NT2/D1 (cell line): ENCODE measurements at regions not wholly inside any gene's neighbourhood (a gene's known extent, or its start where the extent isn't known, plus 50 kb on each side); places are given as distances from the start of the nearest gene placed in this dataset.
"Not testable (repeated sequence)": the region's sequence is repeated elsewhere in the genome, so short reads cannot be mapped to it uniquely, and the experiment has no call there.

Source experiments
- DNase-seq: peaks from one replicate; pipeline ENCODE4 v3.0.0-alpha.2; 2011; ENCODE audit warnings: low read depth, low spot score
- H3K27me3 ChIP-seq: 2 replicates; pipeline ENCODE4 v1.6.0; 2011; ENCODE audit warnings: mild to moderate bottlenecking; ENCODE audit not compliant: insufficient read length, insufficient read depth
- H3K36me3 ChIP-seq: 2 replicates; pipeline ENCODE4 v1.6.1; 2011; ENCODE audit warnings: mild to moderate bottlenecking, low read length, mixed read lengths; ENCODE audit not compliant: insufficient read depth, insufficient read length
- H3K4me1 ChIP-seq: 2 replicates; pipeline ENCODE4 v1.5.1; 2011; ENCODE audit not compliant: insufficient read depth, insufficient read length
- H3K4me3 ChIP-seq: 2 replicates; pipeline ENCODE4 v1.5.1; 2011; ENCODE audit warnings: low read depth; ENCODE audit not compliant: insufficient read length
- H3K9ac ChIP-seq: 2 replicates; pipeline ENCODE4 v1.6.0; 2011; ENCODE audit warnings: low read depth; ENCODE audit not compliant: insufficient read length
- H3K9me3 ChIP-seq: 2 replicates; pipeline ENCODE4 v1.5.1; 2011; ENCODE audit warnings: mild to moderate bottlenecking, low read length; ENCODE audit not compliant: insufficient read depth
- SUZ12 ChIP-seq: IDR thresholded peaks from 2 replicates; pipeline ENCODE4 v1.6.1; 2011; ENCODE audit not compliant: insufficient read length, insufficient read depth; ENCODE audit errors: extremely low read depth
- YY1 ChIP-seq: IDR thresholded peaks from 2 replicates; pipeline ENCODE4 v1.6.1; 2011; ENCODE audit not compliant: insufficient read length, insufficient read depth
- ZNF274 ChIP-seq: IDR thresholded peaks from 2 replicates; pipeline ENCODE4 v1.6.1; 2011; ENCODE audit warnings: mild to moderate bottlenecking, low read depth, low read length

- Histone ChIP-seq H3K9me3 (no peaks in the 10 kb centered on the region), H3K36me3 (no peaks in the 10 kb centered on the region), H3K9ac (no peak overlapping the region), H3K4me3 (no peak overlapping the region), H3K4me1 (no peaks in the 10 kb centered on the region), H3K27me3 (no peaks in the 10 kb centered on the region)
- no peak for TF ChIP-seq ZNF274
- TF ChIP-seq SUZ12 = no peak
- no peak for TF ChIP-seq YY1
- no peak for DNase-seq
These were observed 221.6 kb downstream of the NR2F1-AS1 start for GRCh38 chr5:93359296-93359959.

GRCh38 chr5:93358176-93358575, 222.8 kb downstream of the NR2F1-AS1 start:
- TF ChIP-seq SUZ12 (no peak), YY1 (no peak), ZNF274 (no peak)
- Histone ChIP-seq H3K4me3 (no peak overlapping the region), H3K4me1 (no peaks in the 10 kb centered on the region), H3K36me3 (no peaks in the 10 kb centered on the region), H3K9ac (no peak overlapping the region), H3K9me3 (no peaks in the 10 kb centered on the region), H3K27me3 (no peaks in the 10 kb centered on the region)
- DNase-seq = no peak

DNA sequence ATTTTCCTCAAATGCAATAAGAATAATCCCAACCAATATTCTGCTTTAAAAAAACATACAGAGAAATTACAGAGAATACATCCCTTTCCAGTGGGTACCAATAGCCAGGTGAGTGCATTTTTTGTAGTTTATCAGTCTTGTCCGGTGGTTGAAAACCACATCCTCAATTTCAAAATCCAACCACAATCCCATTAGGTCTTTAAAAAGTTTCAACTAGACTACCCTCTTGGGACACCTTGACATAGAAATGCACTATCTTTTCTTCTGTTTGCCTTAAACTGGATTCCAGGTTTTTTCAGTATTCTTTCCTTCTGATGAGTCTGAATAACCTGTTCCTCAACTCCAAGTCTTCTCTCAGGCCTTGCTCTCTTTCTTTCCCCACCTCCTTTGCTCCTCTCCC, 223.3 kb downstream of the NR2F1-AS1 start:
- TF ChIP-seq ZNF274 = no peak
- no peak for TF ChIP-seq YY1
- TF ChIP-seq SUZ12 = no peak
- Histone ChIP-seq H3K36me3 (no peaks in the 10 kb centered on the region), H3K9me3 (no peaks in the 10 kb centered on the region), H3K9ac (no peak overlapping the region), H3K27me3 (no peaks in the 10 kb centered on the region), H3K4me3 (no peak overlapping the region), H3K4me1 (no peaks in the 10 kb centered on the region)
- no peak for DNase-seq

DNA sequence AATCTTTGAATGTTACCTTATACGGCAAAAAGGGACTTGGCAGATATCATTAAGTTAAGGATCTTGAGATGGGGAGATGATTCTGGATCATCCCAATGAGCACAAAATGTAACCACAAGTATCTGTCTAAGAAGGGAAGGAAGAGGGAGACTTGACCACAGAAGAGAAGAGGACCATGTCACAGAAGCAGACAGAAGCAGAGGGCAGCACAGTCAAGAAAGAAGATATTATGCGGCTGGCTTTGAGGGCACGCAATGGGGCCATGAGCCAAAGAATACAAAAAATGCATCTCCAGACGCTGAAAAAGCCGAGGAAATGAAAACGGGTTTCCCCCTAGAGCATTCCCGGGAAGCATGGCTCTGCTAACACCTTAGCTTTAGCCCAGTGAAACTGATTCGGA, 225.3 kb downstream of the NR2F1-AS1 start:
- no peaks in the 10 kb centered on the region for H3K27me3 ChIP-seq
- H3K9ac ChIP-seq = no peak overlapping the region
- DNase-seq = no peak
- H3K36me3 ChIP-seq = no peaks in the 10 kb centered on the region
- H3K4me1 ChIP-seq = no peaks in the 10 kb centered on the region
- TF ChIP-seq YY1 (no peak), SUZ12 (no peak), ZNF274 (no peak)
- H3K9me3 ChIP-seq = no peaks in the 10 kb centered on the region
- H3K4me3 ChIP-seq = no peak overlapping the region

GRCh38 chr5:93352186-93352585, 228.8 kb downstream of the NR2F1-AS1 start:
- Histone ChIP-seq H3K9me3 (no peaks in the 10 kb centered on the region), H3K4me1 (no peaks in the 10 kb centered on the region), H3K9ac (no peak overlapping the region), H3K36me3 (no peaks in the 10 kb centered on the region), H3K27me3 (no peaks in the 10 kb centered on the region), H3K4me3 (no peak overlapping the region)
- no peak for TF ChIP-seq ZNF274
- no peak for TF ChIP-seq SUZ12
- TF ChIP-seq YY1 = no peak
- DNase-seq = no peak

DNA sequence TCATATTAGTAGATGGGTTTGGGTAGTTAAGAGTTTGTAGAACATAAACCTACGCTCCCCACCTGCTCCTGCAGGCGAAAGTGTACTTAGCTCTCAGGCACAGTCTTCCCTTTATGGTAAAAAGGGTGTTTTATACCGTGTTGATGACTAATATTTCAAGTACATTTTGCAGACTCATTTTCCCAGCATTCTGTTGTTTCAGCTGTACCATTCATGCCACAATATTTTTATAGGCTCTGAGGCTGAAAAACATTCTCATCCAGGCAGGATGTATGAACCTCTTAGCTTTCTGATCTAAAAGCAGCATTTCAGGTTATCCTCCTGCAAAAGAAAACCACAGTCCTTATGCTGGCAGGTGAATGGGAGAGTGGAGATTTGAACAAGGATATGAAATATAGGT, 231.4 kb downstream of the NR2F1-AS1 start:
- Histone ChIP-seq H3K36me3 (no peaks in the 10 kb centered on the region), H3K27me3 (no peaks in the 10 kb centered on the region), H3K9ac (no peak overlapping the region), H3K9me3 (no peaks in the 10 kb centered on the region), H3K4me3 (no peak overlapping the region), H3K4me1 (no peaks in the 10 kb centered on the region)
- no peak for DNase-seq
- no peak for TF ChIP-seq ZNF274
- TF ChIP-seq YY1 = no peak
- TF ChIP-seq SUZ12 = no peak

DNA sequence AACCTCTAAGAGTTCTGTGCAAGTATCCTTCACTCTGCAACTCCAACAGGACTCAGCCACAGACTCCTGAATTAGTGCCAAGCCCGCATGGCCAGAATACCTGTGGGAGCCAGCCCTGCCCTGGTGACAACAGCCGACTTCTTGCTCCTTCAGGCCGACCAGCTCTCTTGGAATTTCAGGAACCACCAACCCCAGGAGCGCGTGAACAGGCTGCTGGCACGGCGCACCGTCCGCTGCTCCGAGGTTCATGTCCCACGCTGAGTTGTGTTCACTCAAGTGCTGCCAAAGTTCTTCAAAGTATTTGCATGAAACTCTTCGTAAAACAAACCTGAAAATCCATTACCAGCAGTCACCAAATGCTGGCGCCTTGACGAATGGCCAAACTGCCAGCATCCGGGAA, 232.8 kb downstream of the NR2F1-AS1 start:
- TF ChIP-seq SUZ12 (no peak), ZNF274 (no peak), YY1 (no peak)

DNA sequence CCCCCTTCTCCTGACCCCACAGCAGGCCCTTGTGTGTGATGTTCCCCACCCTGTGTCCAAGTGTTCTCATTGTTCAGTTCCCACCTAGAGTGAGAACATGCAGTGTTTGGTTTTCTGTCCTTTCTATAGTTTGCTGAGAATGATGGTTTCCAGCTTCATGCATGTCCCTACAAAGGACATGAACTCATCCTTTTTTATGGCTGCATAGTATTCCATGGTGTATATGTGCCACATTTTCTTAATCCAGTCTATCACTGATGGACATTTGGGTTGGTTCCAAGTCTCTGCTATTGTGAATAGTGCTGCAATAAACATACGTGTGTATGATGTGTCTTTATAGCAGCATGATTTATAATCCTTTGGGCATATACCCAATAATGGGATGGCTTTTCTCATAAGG, 234.2 kb downstream of the NR2F1-AS1 start:
- not testable (repeated sequence) for H3K9me3 ChIP-seq, H3K36me3 ChIP-seq, H3K9ac ChIP-seq, H3K27me3 ChIP-seq, DNase-seq, H3K4me3 ChIP-seq, H3K4me1 ChIP-seq

More for the DNA sequence above, 232.8 kb downstream of the NR2F1-AS1 start:
- no peak overlapping the region for H3K9ac ChIP-seq
- no peaks in the 10 kb centered on the region for H3K27me3 ChIP-seq
- DNase-seq = no peak
- H3K4me1 ChIP-seq = no peaks in the 10 kb centered on the region
- no peaks in the 10 kb centered on the region for H3K9me3 ChIP-seq
- H3K36me3 ChIP-seq = no peaks in the 10 kb centered on the region
- H3K4me3 ChIP-seq = no peak overlapping the region
